GM04504 (cell line): ENCODE measurements at regions not wholly inside any gene's neighbourhood (a gene's known extent, or its start where the extent isn't known, plus 50 kb on each side); places are given as distances from the start of the nearest gene placed in this dataset.
"Not testable (repeated sequence)": the region's sequence is repeated elsewhere in the genome, so short reads cannot be mapped to it uniquely, and the experiment has no call there.

Experiments used
- DNase-seq: peaks from one replicate; pipeline ENCODE4 v3.0.0-alpha.2; 2012; ENCODE audit warnings: low read depth

GRCh38 chr6:44037276-44037675, 90.0 kb downstream of the MRPL14 start:
- DNase-seq: not testable (repeated sequence)

- DNase-seq: no peak
These were observed 90.6 kb downstream of the MRPL14 start for GRCh38 chr6:44036699-44037101.

GRCh38 chr6:44036196-44036595, 91.1 kb downstream of the MRPL14 start:
- no peak for DNase-seq

- no peak for DNase-seq
These were observed 91.6 kb downstream of the MRPL14 start for GRCh38 chr6:44035621-44036020.

- DNase-seq: no peak
These were observed 92.3 kb downstream of the MRPL14 start for GRCh38 chr6:44034931-44035345.

GRCh38 chr6:44034391-44034861, 92.8 kb downstream of the MRPL14 start:
- DNase-seq: no peak

GRCh38 chr6:44030812-44031454, 96.3 kb downstream of the MRPL14 start:
- no peak for DNase-seq

GRCh38 chr6:44029444-44030185, 97.6 kb downstream of the MRPL14 start:
- DNase-seq: no peak

- DNase-seq: no peak
These were observed 98.4 kb downstream of the MRPL14 start for GRCh38 chr6:44028789-44029310.

GRCh38 chr6:44025226-44025625, 102.0 kb downstream of the MRPL14 start:
- DNase-seq: no peak

- no peak for DNase-seq
These were observed 102.6 kb downstream of the MRPL14 start for GRCh38 chr6:44024574-44025219.

- DNase-seq: no peak
These were observed 103.4 kb downstream of the MRPL14 start for GRCh38 chr6:44023586-44024454.

- no peak for DNase-seq
These were observed 104.4 kb downstream of the MRPL14 start for GRCh38 chr6:44022671-44023352.

- no peak for DNase-seq
These were observed 105.0 kb downstream of the MRPL14 start for GRCh38 chr6:44022296-44022661.

- no peak for DNase-seq
These were observed 105.5 kb downstream of the MRPL14 start for GRCh38 chr6:44021589-44022295.

GRCh38 chr6:44020664-44021425, 106.4 kb downstream of the MRPL14 start:
- no peak for DNase-seq

- no peak for DNase-seq
These were observed 107.1 kb downstream of the MRPL14 start for GRCh38 chr6:44020148-44020547.

GRCh38 chr6:44017307-44017706, 109.9 kb downstream of the MRPL14 start:
- not testable (repeated sequence) for DNase-seq

GRCh38 chr6:44016131-44016870, 111.0 kb downstream of the MRPL14 start:
- DNase-seq: no peak
